Spleen (tissue), 11 donors: ENCODE measurements at regions not wholly inside any gene's neighbourhood (a gene's known extent, or its start where the extent isn't known, plus 50 kb on each side); places are given as distances from the start of the nearest gene placed in this dataset.

Source experiments
- DNase-seq: peaks from one replicate; pipeline ENCODE4 v3.0.0-alpha.2; 2020
- H3K27ac ChIP-seq, 8 donors: fragments of 200-600 bp; sonication (generic) in 7 of 8; 1 replicate in 4 of 8; 2 replicates in 4 of 8; pipeline versions ENCODE4 v1.5.0 to v1.8.0; 2016 to 2021; ENCODE audit warnings: inconsistent platforms in 4 of 8, mild to moderate bottlenecking in 4 of 8, moderate library complexity in 1 of 8
- H3K27me3 ChIP-seq, 7 donors: fragments of 200-600 bp; sonication (generic) in 6 of 7; replicated peaks in 1 of 7; 1 replicate in 4 of 7; 2 replicates in 3 of 7; pipeline versions ENCODE4 v1.5.0 to v1.8.0; 2016 to 2021; ENCODE audit warnings: inconsistent platforms in 3 of 7, mild to moderate bottlenecking in 1 of 7
- H3K36me3 ChIP-seq, 6 donors: fragments of 200-600 bp; sonication (generic) in 5 of 6; 1 replicate in 4 of 6; 2 replicates in 2 of 6; pipeline versions ENCODE4 v1.5.0 to v1.8.0; 2016 to 2021; ENCODE audit warnings: inconsistent platforms in 2 of 6
- H3K4me1 ChIP-seq, 6 donors: fragments of 200-600 bp; sonication (generic) in 5 of 6; 1 replicate in 3 of 6; 2 replicates in 3 of 6; pipeline versions ENCODE4 v1.5.0 to v1.8.0; 2016 to 2021; ENCODE audit warnings: inconsistent platforms in 3 of 6
- H3K4me3 ChIP-seq, 8 donors: fragments of 200-600 bp; sonication (generic) in 7 of 8; 1 replicate in 4 of 8; 2 replicates in 4 of 8; pipeline versions ENCODE4 v1.5.0 to v1.8.0; 2016 to 2021; ENCODE audit warnings: inconsistent platforms in 4 of 8, mild to moderate bottlenecking in 4 of 8, moderate library complexity in 2 of 8
- H3K9me3 ChIP-seq, 8 donors: fragments of 200-600 bp; sonication (generic) in 7 of 8; 1 replicate in 4 of 8; 2 replicates in 4 of 8; pipeline versions ENCODE4 v1.5.0 to v1.8.0; 2016 to 2021; ENCODE audit warnings: inconsistent platforms in 4 of 8
- POLR2A ChIP-seq, 3 donors: fragments of 450-650 bp; IDR thresholded peaks; one replicate each; pipeline ENCODE4 v1.5.1; 2017; ENCODE audit warnings: antibody characterized with exemption in 3 of 3, mild to moderate bottlenecking in 1 of 3
- POLR2AphosphoS5 ChIP-seq, 3 donors: sonication (generic); formaldehyde crosslinking; IDR thresholded peaks; one replicate each; pipeline ENCODE4 v1.5.1; 2017; ENCODE audit warnings: antibody characterized with exemption in 3 of 3
- WGBS, 5 donors: extraction: QIAGEN DNeasy Blood & Tissue Kit in 3 of 5; methylation state at CpG; one replicate each; pipeline versions ENCODE4 v1.1.5 to v1.1.7; 2013 to 2018; 5-methylcytosine and 5-hydroxymethylcytosine counted together
- intact Hi-C: fragments of 100-400 bp; cut with DNase I; formaldehyde crosslinking; loops from one replicate; pipeline ENCODE4 v1.15.0; 2023; ENCODE audit warnings: low total_unique reads
- TF ChIP-seq, protein P1 (sequence below), 11 experiments: fragments of 200-600 bp in 7 of 11; fragments of 450-650 bp in 4 of 11; sonication (generic) in 4 of 11; IDR thresholded peaks in 8 of 11; conservative IDR thresholded peaks in 3 of 11; 1 replicate in 7 of 11; 2 replicates in 4 of 11; pipeline versions ENCODE4 v1.4.0 to v1.8.0; 2016 to 2021; ENCODE audit warnings: antibody characterized with exemption in 11 of 11, inconsistent platforms in 4 of 11, mild to moderate bottlenecking in 1 of 11
- donor health status: healthy with polysubstance abuse.
- donor health status: DM: no; HTN: no; CAD: no; lungs with moderate emphysema.
- donor health status: DM: no; HTN: no; CAD: no.
- donor health status: Bipolar disorder and iron deficiency.
- donor health status: healthy.
- donor health status: DM: no; HTN: no; CAD: no.
- donor health status: DM: yes; HTN: yes; CAD: no.

DNA sequence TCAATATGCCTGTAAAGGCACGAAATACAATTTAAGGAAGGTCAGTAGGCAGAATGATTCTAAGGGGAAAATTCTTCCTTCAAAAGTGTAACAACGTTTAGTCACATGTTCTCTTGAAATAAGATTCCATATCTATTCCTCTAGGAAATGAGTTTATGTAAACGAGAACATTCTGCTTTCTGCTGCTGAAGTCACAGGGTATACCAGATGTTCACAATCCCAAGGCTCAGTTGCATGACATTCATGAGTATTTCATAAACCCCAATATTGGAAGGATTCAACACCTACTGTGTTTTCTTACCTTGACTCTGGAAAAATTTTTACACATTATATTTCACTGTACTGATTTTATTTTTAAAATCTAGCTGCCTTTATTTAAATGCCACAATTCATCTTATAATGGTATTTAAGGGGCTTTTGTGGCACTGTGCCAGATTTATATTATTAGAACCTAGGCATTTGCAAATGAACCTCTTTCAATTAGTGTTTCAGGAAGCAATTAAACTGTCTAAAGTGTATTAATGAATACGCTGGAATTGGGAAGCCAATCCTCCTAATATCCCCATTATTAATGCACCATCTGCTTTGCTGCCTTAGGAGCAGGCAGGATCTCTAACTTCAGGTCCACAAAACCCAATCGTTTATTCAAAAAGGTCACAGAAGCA lies 542.6 kb upstream of the KLHL29 start:
- intact Hi-C loops: no loop called here
- no peaks in the 10 kb centered on the region for H3K36me3 ChIP-seq
- DNase-seq: no peak
- 68 to 82% (median 74%) methylated on average over 5 of the region's 5 CpGs for WGBS, 5 donors
- no peaks in the 10 kb centered on the region for H3K27me3 ChIP-seq
- no peak overlapping the region for H3K4me3 ChIP-seq
- H3K4me1 ChIP-seq: no peaks in the 10 kb centered on the region
- H3K9me3 ChIP-seq: no peaks in the 10 kb centered on the region
- H3K27ac ChIP-seq: no peak overlapping the region
- TF ChIP-seq POLR2A (IDR thresholded peaks at IDR 0.05): no peak
- TF ChIP-seq POLR2AphosphoS5 (IDR thresholded peaks at IDR 0.05): no peak
- TF ChIP-seq, protein P1, sequence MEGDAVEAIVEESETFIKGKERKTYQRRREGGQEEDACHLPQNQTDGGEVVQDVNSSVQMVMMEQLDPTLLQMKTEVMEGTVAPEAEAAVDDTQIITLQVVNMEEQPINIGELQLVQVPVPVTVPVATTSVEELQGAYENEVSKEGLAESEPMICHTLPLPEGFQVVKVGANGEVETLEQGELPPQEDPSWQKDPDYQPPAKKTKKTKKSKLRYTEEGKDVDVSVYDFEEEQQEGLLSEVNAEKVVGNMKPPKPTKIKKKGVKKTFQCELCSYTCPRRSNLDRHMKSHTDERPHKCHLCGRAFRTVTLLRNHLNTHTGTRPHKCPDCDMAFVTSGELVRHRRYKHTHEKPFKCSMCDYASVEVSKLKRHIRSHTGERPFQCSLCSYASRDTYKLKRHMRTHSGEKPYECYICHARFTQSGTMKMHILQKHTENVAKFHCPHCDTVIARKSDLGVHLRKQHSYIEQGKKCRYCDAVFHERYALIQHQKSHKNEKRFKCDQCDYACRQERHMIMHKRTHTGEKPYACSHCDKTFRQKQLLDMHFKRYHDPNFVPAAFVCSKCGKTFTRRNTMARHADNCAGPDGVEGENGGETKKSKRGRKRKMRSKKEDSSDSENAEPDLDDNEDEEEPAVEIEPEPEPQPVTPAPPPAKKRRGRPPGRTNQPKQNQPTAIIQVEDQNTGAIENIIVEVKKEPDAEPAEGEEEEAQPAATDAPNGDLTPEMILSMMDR (IDR thresholded peaks at IDR 0.05 in 8 of 11, conservative IDR thresholded peaks at IDR 0.05 in 3 of 11): no peak

DNA sequence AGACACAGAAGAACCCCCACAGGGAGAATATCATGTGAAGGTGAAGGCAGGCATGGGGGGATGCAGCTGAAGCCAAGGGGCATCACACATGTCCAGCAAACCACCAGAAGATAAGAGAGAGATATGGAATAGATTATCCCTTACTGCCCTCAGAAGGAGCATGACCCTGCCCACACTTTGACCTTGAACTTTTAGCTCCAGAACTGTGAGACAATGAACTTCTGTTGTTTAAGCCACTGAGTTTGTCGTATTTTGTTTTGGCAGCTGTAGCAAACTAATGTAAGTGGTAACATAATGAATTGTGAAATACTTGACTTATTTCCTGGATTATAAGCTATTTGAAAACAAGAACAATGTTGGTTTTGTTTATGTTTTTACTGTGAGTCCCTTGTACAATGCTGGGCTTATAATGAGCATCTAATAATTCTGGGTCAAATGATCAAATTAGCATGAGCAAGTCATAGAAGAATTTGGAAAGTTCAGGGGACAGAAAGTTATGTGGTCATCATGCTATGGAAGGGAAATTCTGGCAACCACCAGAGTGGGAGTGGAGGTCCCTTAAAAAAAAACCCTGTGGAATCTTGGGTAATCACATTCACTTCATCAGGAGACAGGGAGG lies 541.0 kb upstream of the KLHL29 start:
- WGBS, 5 donors: 47 to 69% (median 64%) methylated on average over 1 of the region's 1 CpG
- no peak for DNase-seq
- no peaks in the 10 kb centered on the region for H3K36me3 ChIP-seq
- no peaks in the 10 kb centered on the region for H3K27me3 ChIP-seq
- H3K4me1 ChIP-seq: no peaks in the 10 kb centered on the region
- H3K4me3 ChIP-seq: no peak overlapping the region
- no peak overlapping the region for H3K27ac ChIP-seq
- no peaks in the 10 kb centered on the region for H3K9me3 ChIP-seq
- TF ChIP-seq, protein P1 (IDR thresholded peaks at IDR 0.05 in 8 of 11, conservative IDR thresholded peaks at IDR 0.05 in 3 of 11): no peak
- no peak for TF ChIP-seq POLR2AphosphoS5 (IDR thresholded peaks at IDR 0.05)
- TF ChIP-seq POLR2A (IDR thresholded peaks at IDR 0.05): no peak
- intact Hi-C loops: no loop called here

DNA sequence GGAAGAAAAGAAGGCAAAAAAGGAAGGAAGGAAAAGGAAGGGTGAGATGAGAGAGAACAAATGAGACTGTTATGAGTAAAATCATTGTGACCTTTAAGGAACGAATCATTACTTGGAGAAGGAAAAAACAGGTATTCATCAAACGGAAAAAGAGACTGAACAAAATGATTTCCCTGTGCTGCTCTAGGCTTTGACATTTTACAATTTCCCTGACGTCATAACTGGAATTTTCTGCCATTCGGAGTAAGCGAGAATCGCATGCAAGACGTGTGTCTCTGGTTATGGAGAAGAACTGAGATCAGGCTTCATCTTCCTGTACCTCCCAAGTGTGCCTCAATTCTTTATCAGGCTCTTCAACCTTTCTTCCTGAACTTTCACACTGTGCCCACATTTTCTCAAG lies 534.7 kb upstream of the KLHL29 start:
- H3K9me3 ChIP-seq: no peaks in the 10 kb centered on the region
- no peaks in the 10 kb centered on the region for H3K36me3 ChIP-seq
- no peak overlapping the region for H3K27ac ChIP-seq
- intact Hi-C loops: no loop called here
- no peak for DNase-seq
- no peaks in the 10 kb centered on the region for H3K4me1 ChIP-seq
- no peak overlapping the region for H3K4me3 ChIP-seq
- H3K27me3 ChIP-seq: no peaks in the 10 kb centered on the region
- TF ChIP-seq POLR2AphosphoS5 (IDR thresholded peaks at IDR 0.05) (no peak), POLR2A (IDR thresholded peaks at IDR 0.05) (no peak)
- TF ChIP-seq, protein P1 (IDR thresholded peaks at IDR 0.05 in 8 of 11, conservative IDR thresholded peaks at IDR 0.05 in 3 of 11): no peak
- WGBS, 5 donors: 88 to 94% (median 92%) methylated on average over 7 of the region's 7 CpGs

DNA sequence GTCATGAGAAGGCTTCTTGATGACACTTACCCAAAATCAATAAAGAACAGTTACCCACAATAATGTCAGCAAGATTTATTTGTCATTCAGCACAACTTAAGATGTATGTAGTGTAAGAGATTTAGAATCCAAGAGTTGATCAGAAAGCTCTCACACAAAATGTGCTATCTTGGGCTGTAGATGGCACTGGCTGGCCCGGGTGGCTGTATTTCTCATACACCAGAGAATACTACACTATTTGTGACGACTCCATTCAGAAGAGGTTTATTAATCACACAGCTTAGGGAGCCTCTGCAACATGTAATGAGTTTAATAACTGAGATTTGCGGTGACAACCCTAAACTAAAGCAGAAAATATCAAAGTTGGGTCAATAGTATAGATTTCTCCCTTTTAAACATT lies 530.4 kb upstream of the KLHL29 start:
- TF ChIP-seq POLR2AphosphoS5 (IDR thresholded peaks at IDR 0.05) (no peak), POLR2A (IDR thresholded peaks at IDR 0.05) (no peak)
- TF ChIP-seq, protein P1 (IDR thresholded peaks at IDR 0.05 in 8 of 11, conservative IDR thresholded peaks at IDR 0.05 in 3 of 11): no peak
- no peaks in the 10 kb centered on the region for H3K4me1 ChIP-seq
- H3K27me3 ChIP-seq: no peaks in the 10 kb centered on the region
- no peaks in the 10 kb centered on the region for H3K36me3 ChIP-seq
- intact Hi-C loops: no loop called here
- no peak for DNase-seq
- H3K27ac ChIP-seq: no peak overlapping the region
- H3K9me3 ChIP-seq: peaks cover 0 to 7% (median 0%) of the 10 kb centered on the region in 8 donors
- H3K4me3 ChIP-seq: no peak overlapping the region
- WGBS, 5 donors: 68 to 86% (median 74%) methylated on average over 3 of the region's 3 CpGs
